HepG2 (cell line): ENCODE measurements at regions not wholly inside any gene's neighbourhood (a gene's known extent, or its start where the extent isn't known, plus 50 kb on each side); places are given as distances from the start of the nearest gene placed in this dataset.

Experiments
- ATAC-seq: fragments of 200-7000 bp; cut with Tn5 transposase; 3 replicates; pipeline ENCODE4 v1.9.1; 2020; ENCODE audit warnings: mild to moderate bottlenecking, moderate library complexity
- BruUV-seq: library from RNA; stranded (reverse); fragments of 400-500 nt; replicated peaks from 2 replicates; lab custom pipeline; 2021; lab: Mats Ljungman, UMichigan
- CTCF ChIA-PET: fragments of 300-600 bp; formaldehyde crosslinking; extraction: SDS; loops from one replicate; lab custom pipeline; 2021; ENCODE audit warnings: low total read pairs, inconsistent platforms, low intra/inter-chr PET ratio; lab: Yijun Ruan, JAX
- POLR2A ChIA-PET: fragments of 350-600 bp; sonication (Branson Sonifier 250); formaldehyde crosslinking; loops from one replicate; lab custom pipeline; 2020; ENCODE audit warnings: antibody characterized with exemption, inconsistent platforms; lab: Yijun Ruan, JAX
- DNase-seq: peaks from one replicate; pipeline ENCODE4 v3.0.0-alpha.2; 2015; ENCODE audit warnings: low spot score
- FAIRE-seq: peaks from 3 replicates; lab custom pipeline; 2011; peaks lifted over from hg19 to GRCh38; lab: Jason Lieb, UNC
- H2AFZ ChIP-seq: one replicate; pipeline ENCODE4 v1.6.1; 2011; ENCODE audit warnings: low read length, inconsistent platforms
- H3K27ac ChIP-seq: fragments of 300-600 bp; 3 replicates; pipeline ENCODE4 v1.8.0; 2011; ENCODE audit warnings: mixed run types, mild to moderate bottlenecking, mixed read lengths, low read length, inconsistent platforms; ENCODE audit not compliant: insufficient read depth; ENCODE audit errors: extremely low read length
- H3K27me3 ChIP-seq, 2 experiments: fragments of 200-600 bp in 1 of 2; 2 replicates in 1 of 2; 3 replicates in 1 of 2; pipeline versions ENCODE4 v1.6.0 to v1.8.0; 2011; ENCODE audit warnings: low read length in 2 of 2, mild to moderate bottlenecking in 2 of 2, moderate library complexity in 2 of 2, inconsistent platforms in 1 of 2; ENCODE audit not compliant: insufficient read depth in 2 of 2, control insufficient read depth in 1 of 2
- H3K36me3 ChIP-seq, 2 experiments: fragments of 200-600 bp in 1 of 2; replicated peaks in 1 of 2; 2 replicates in 1 of 2; 3 replicates in 1 of 2; pipeline versions ENCODE4 v1.5.1 to v1.8.0; 2011; ENCODE audit warnings: low read length in 2 of 2, inconsistent platforms in 1 of 2; ENCODE audit not compliant: insufficient read depth in 2 of 2, control insufficient read depth in 1 of 2
- H3K4me1 ChIP-seq: 2 replicates; pipeline ENCODE4 v1.5.1; 2012; ENCODE audit warnings: low read length, inconsistent platforms; ENCODE audit not compliant: insufficient read depth
- H3K4me2 ChIP-seq: 2 replicates; pipeline ENCODE4 v1.6.0; 2011; ENCODE audit warnings: low read depth, low read length, inconsistent platforms
- H3K4me3 ChIP-seq, 3 experiments: fragments of 200-600 bp in 1 of 3; sonication (generic), shearing (Covaris generic) in 1 of 3; replicated peaks in 1 of 3; 2 replicates each; pipeline ENCODE4 v1.5.1; 2011 to 2016; ENCODE audit warnings: low read length in 3 of 3, inconsistent platforms in 2 of 3, low read depth in 2 of 3, mild to moderate bottlenecking in 2 of 3, control low read depth in 1 of 3, mixed read lengths in 1 of 3; ENCODE audit not compliant: insufficient read depth in 1 of 3
- H3K79me2 ChIP-seq: one replicate; pipeline ENCODE4 v1.6.1; 2011; ENCODE audit warnings: low read length, inconsistent platforms; ENCODE audit not compliant: insufficient read depth
- H3K9ac ChIP-seq: 2 replicates; pipeline ENCODE4 v1.6.0; 2011; ENCODE audit warnings: mild to moderate bottlenecking, low read depth, low read length, inconsistent platforms; ENCODE audit not compliant: insufficient read depth
- H3K9me3 ChIP-seq: 2 replicates; pipeline ENCODE4 v1.5.1; 2012; ENCODE audit warnings: mild to moderate bottlenecking, low read length
- H4K20me1 ChIP-seq: 2 replicates; pipeline ENCODE4 v1.6.0; 2011; ENCODE audit warnings: inconsistent platforms, mild to moderate bottlenecking, low read length, moderate library complexity; ENCODE audit not compliant: insufficient read depth
- BRF2 ChIP-seq: sonication (generic); formaldehyde crosslinking; IDR thresholded peaks from 2 replicates; pipeline ENCODE4 v1.8.1; 2022; ENCODE audit warnings: mild to moderate bottlenecking, missing genetic modification reagents
- DR1 ChIP-seq: sonication (generic); formaldehyde crosslinking; IDR thresholded peaks from 2 replicates; pipeline ENCODE4 v1.8.0; 2021; ENCODE audit warnings: mild to moderate bottlenecking, missing genetic modification reagents, inconsistent platforms
- E2F5 ChIP-seq: sonication (generic); formaldehyde crosslinking; conservative IDR thresholded peaks from 2 replicates; pipeline ENCODE4 v1.4.0; 2020; ENCODE audit warnings: missing genetic modification reagents
- ESRRA ChIP-seq: sonication (generic); formaldehyde crosslinking; IDR thresholded peaks from 2 replicates; pipeline ENCODE4 v1.5.1; 2020; ENCODE audit warnings: mild to moderate bottlenecking, low read depth, missing genetic modification reagents
- FOXK2 ChIP-seq: fragments of 450-650 bp; IDR thresholded peaks from 2 replicates; pipeline ENCODE4 v1.6.1; 2016
- KMT2A ChIP-seq: sonication (generic); formaldehyde crosslinking; IDR thresholded peaks from 2 replicates; pipeline ENCODE4 v1.4.0; 2020; ENCODE audit warnings: missing genetic modification reagents
- NPAS2 ChIP-seq: sonication (generic); formaldehyde crosslinking; IDR thresholded peaks from 2 replicates; pipeline ENCODE4 v1.8.0; 2022; ENCODE audit warnings: mild to moderate bottlenecking, missing genetic modification reagents, borderline replicate concordance
- ONECUT2 ChIP-seq: sonication (generic); formaldehyde crosslinking; IDR thresholded peaks from 2 replicates; pipeline ENCODE4 v1.4.0; 2020; ENCODE audit warnings: missing genetic modification reagents
- SIN3A ChIP-seq: IDR thresholded peaks from 2 replicates; pipeline ENCODE4 v1.6.1; 2011; ENCODE audit warnings: low read depth, mild to moderate bottlenecking, control low read depth, low read length, borderline replicate concordance
- ZBTB38 ChIP-seq: sonication (generic); formaldehyde crosslinking; IDR thresholded peaks from 2 replicates; pipeline ENCODE4 v1.5.1; 2020; ENCODE audit warnings: mild to moderate bottlenecking, missing genetic modification reagents
- ZFP90 ChIP-seq: sonication (generic); formaldehyde crosslinking; IDR thresholded peaks from 2 replicates; pipeline ENCODE4 v1.8.0; 2022; ENCODE audit warnings: missing genetic modification reagents, mild to moderate bottlenecking, inconsistent platforms, borderline replicate concordance
- ZNF598 ChIP-seq: sonication (generic); formaldehyde crosslinking; IDR thresholded peaks from 2 replicates; pipeline ENCODE4 v1.5.1; 2020; ENCODE audit warnings: mild to moderate bottlenecking, missing genetic modification reagents, borderline replicate concordance
- ZNF670 ChIP-seq: sonication (generic); formaldehyde crosslinking; IDR thresholded peaks from 2 replicates; pipeline ENCODE4 v1.8.0; 2022; ENCODE audit warnings: mild to moderate bottlenecking, missing genetic modification reagents, borderline replicate concordance
- ZNF782 ChIP-seq: sonication (generic); formaldehyde crosslinking; IDR thresholded peaks from 2 replicates; pipeline ENCODE4 v1.4.0; 2020; ENCODE audit warnings: missing genetic modification reagents, mild to moderate bottlenecking, borderline replicate concordance
- WGBS: methylation state at CpG from one replicate; pipeline ENCODE4 v1.1.6; 2017; ENCODE audit warnings: low lambda C conversion rate; 5-methylcytosine and 5-hydroxymethylcytosine counted together
- in situ Hi-C: cut with HindIII; loops from 2 replicates; pipeline ENCODE4 v1.10.0; 2017; ENCODE audit warnings: low pct_unique_long_range_greater_than_20kb; ENCODE audit not compliant: extremely low pct_ligation_motif_present
- intact Hi-C: fragments of 100-400 bp; cut with micrococcal nuclease; formaldehyde crosslinking; loops from one replicate; pipeline ENCODE4 v1.10.0; 2022; ENCODE audit not compliant: unreplicated experiment
- TF ChIP-seq, protein P1 (sequence below): sonication (generic); formaldehyde crosslinking; IDR thresholded peaks from 2 replicates; pipeline ENCODE4 v1.5.0; 2020; ENCODE audit warnings: missing genetic modification reagents
- TF ChIP-seq, protein P2 (sequence below): sonication (generic); formaldehyde crosslinking; IDR thresholded peaks from 2 replicates; pipeline ENCODE4 v1.5.0; 2020; ENCODE audit warnings: mild to moderate bottlenecking, missing genetic modification reagents, borderline replicate concordance

GRCh38 chr3:135867911-135868310 lies 97.6 kb upstream of the PPP2R3A start:
- H3K27me3 ChIP-seq, result no peaks in the 10 kb centered on the region
- no peak overlapping the region for H3K9ac ChIP-seq
- H2AFZ ChIP-seq, result no peak overlapping the region
- 0% methylated on average over 1 of the region's 1 CpG for WGBS
- FAIRE-seq (no peak), ATAC-seq (no peak), DNase-seq (no peak)
- intact Hi-C loops, result no loop called here
- H3K36me3 ChIP-seq, result no peaks in the 10 kb centered on the region
- no TSS peak for BruUV-seq
- H3K9me3 ChIP-seq, result peaks cover 4% of the 10 kb centered on the region; the same call in 1 of the 2 replicates
- ChIA-PET POLR2A (no interaction called here), CTCF (no interaction called here)
- in situ Hi-C loops, result no loop called here
- H4K20me1 ChIP-seq, result no peaks in the 10 kb centered on the region
- no peak overlapping the region for H3K4me2 ChIP-seq
- H3K79me2 ChIP-seq, result no peaks in the 10 kb centered on the region
- no peak overlapping the region for H3K27ac ChIP-seq
- no peaks in the 10 kb centered on the region for H3K4me1 ChIP-seq
- no peak overlapping the region for H3K4me3 ChIP-seq
- TF ChIP-seq ESRRA, result no peak
- TF ChIP-seq, protein P1, sequence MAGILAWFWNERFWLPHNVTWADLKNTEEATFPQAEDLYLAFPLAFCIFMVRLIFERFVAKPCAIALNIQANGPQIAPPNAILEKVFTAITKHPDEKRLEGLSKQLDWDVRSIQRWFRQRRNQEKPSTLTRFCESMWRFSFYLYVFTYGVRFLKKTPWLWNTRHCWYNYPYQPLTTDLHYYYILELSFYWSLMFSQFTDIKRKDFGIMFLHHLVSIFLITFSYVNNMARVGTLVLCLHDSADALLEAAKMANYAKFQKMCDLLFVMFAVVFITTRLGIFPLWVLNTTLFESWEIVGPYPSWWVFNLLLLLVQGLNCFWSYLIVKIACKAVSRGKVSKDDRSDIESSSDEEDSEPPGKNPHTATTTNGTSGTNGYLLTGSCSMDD (CRISPR knock-in tag), result no peak
- no peak for TF ChIP-seq NPAS2 (CRISPR knock-in tag)
- TF ChIP-seq E2F5 (CRISPR knock-in tag), result no peak
- no peak for TF ChIP-seq FOXK2
- no peak for TF ChIP-seq DR1
- no peak for TF ChIP-seq SIN3A
- no peak for TF ChIP-seq ONECUT2 (CRISPR knock-in tag)
- no peak for TF ChIP-seq ZBTB38 (CRISPR knock-in tag)
- TF ChIP-seq ZNF670 (CRISPR knock-in tag), result no peak
- no peak for TF ChIP-seq BRF2 (CRISPR knock-in tag)
- no peak for TF ChIP-seq KMT2A (CRISPR knock-in tag)
- no peak for TF ChIP-seq ZFP90 (CRISPR knock-in tag)
- no peak for TF ChIP-seq ZNF782 (CRISPR knock-in tag)
- TF ChIP-seq, protein P2, sequence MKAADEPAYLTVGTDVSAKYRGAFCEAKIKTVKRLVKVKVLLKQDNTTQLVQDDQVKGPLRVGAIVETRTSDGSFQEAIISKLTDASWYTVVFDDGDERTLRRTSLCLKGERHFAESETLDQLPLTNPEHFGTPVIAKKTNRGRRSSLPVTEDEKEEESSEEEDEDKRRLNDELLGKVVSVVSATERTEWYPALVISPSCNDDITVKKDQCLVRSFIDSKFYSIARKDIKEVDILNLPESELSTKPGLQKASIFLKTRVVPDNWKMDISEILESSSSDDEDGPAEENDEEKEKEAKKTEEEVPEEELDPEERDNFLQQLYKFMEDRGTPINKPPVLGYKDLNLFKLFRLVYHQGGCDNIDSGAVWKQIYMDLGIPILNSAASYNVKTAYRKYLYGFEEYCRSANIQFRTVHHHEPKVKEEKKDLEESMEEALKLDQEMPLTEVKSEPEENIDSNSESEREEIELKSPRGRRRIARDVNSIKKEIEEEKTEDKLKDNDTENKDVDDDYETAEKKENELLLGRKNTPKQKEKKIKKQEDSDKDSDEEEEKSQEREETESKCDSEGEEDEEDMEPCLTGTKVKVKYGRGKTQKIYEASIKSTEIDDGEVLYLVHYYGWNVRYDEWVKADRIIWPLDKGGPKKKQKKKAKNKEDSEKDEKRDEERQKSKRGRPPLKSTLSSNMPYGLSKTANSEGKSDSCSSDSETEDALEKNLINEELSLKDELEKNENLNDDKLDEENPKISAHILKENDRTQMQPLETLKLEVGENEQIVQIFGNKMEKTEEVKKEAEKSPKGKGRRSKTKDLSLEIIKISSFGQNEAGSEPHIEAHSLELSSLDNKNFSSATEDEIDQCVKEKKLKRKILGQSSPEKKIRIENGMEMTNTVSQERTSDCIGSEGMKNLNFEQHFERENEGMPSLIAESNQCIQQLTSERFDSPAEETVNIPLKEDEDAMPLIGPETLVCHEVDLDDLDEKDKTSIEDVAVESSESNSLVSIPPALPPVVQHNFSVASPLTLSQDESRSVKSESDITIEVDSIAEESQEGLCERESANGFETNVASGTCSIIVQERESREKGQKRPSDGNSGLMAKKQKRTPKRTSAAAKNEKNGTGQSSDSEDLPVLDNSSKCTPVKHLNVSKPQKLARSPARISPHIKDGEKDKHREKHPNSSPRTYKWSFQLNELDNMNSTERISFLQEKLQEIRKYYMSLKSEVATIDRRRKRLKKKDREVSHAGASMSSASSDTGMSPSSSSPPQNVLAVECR (CRISPR knock-in tag), result no peak
- TF ChIP-seq ZNF598 (CRISPR knock-in tag), result no peak
